SH-SY5Y (cell line): ENCODE measurements at regions not wholly inside any gene's neighbourhood (a gene's known extent, or its start where the extent isn't known, plus 50 kb on each side); places are given as distances from the start of the nearest gene placed in this dataset.

Experiments
- GATA2 ChIP-seq: IDR thresholded peaks from 2 replicates; pipeline ENCODE4 v1.6.1; 2011; ENCODE audit warnings: mild to moderate bottlenecking, low read depth, low read length
- GATA3 ChIP-seq: IDR thresholded peaks from 2 replicates; pipeline ENCODE4 v1.6.1; 2011; ENCODE audit warnings: low read depth, mild to moderate bottlenecking, low read length, moderate library complexity

GRCh38 chr5:8156706-8157105 is 287.8 kb downstream of the MTRR start:
- TF ChIP-seq GATA3 (no peak), GATA2 (no peak)
